Cardiac muscle cell (in vitro differentiated cells and primary cell): ENCODE measurements at regions not wholly inside any gene's neighbourhood (a gene's known extent, or its start where the extent isn't known, plus 50 kb on each side); places are given as distances from the start of the nearest gene placed in this dataset.

Source experiments
- DNase-seq, 2 donors: peaks; one replicate each; pipeline versions ENCODE4 v3.0.0 to v3.0.0-alpha.2; 2010 to 2017; ENCODE audit warnings: low read depth in 1 of 2, low spot score in 1 of 2
- H3K27ac ChIP-seq: fragments of 200-600 bp; sonication (generic); 2 replicates; pipeline ENCODE4 v1.5.1; 2016
- H3K27me3 ChIP-seq: fragments of 200-600 bp; sonication (generic); 2 replicates; pipeline ENCODE4 v1.6.0; 2016; ENCODE audit warnings: control low read depth
- H3K36me3 ChIP-seq: fragments of 200-600 bp; sonication (generic); 2 replicates; pipeline ENCODE4 v1.5.1; 2016; ENCODE audit warnings: control low read depth
- H3K4me1 ChIP-seq: fragments of 200-600 bp; sonication (generic); 2 replicates; pipeline ENCODE4 v1.8.1; 2017; ENCODE audit warnings: low read depth, mild to moderate bottlenecking, mixed run types
- H3K4me3 ChIP-seq: fragments of 200-600 bp; sonication (generic); 2 replicates; pipeline ENCODE4 v1.5.1; 2016; ENCODE audit warnings: mild to moderate bottlenecking
- H3K9me3 ChIP-seq: fragments of 200-600 bp; sonication (generic); 2 replicates; pipeline ENCODE4 v1.5.1; 2017; ENCODE audit warnings: low read depth, mild to moderate bottlenecking, control low read depth
- CTCF ChIP-seq: IDR thresholded peaks from 2 replicates; pipeline ENCODE4 v1.5.1; 2012; ENCODE audit warnings: low read depth, mild to moderate bottlenecking, low read length

- no peak overlapping the region for H3K4me3 ChIP-seq
- DNase-seq, result no peak
- TF ChIP-seq CTCF, result no peak
- H3K27ac ChIP-seq, result no peak overlapping the region
- peaks cover 36% of the 10 kb centered on the region for H3K27me3 ChIP-seq
- no peaks in the 10 kb centered on the region for H3K36me3 ChIP-seq
- no peaks in the 10 kb centered on the region for H3K4me1 ChIP-seq
- no peaks in the 10 kb centered on the region for H3K9me3 ChIP-seq
These were observed 102.4 kb downstream of the WT1 start for GRCh38 chr11:32332990-32333319.

DNA sequence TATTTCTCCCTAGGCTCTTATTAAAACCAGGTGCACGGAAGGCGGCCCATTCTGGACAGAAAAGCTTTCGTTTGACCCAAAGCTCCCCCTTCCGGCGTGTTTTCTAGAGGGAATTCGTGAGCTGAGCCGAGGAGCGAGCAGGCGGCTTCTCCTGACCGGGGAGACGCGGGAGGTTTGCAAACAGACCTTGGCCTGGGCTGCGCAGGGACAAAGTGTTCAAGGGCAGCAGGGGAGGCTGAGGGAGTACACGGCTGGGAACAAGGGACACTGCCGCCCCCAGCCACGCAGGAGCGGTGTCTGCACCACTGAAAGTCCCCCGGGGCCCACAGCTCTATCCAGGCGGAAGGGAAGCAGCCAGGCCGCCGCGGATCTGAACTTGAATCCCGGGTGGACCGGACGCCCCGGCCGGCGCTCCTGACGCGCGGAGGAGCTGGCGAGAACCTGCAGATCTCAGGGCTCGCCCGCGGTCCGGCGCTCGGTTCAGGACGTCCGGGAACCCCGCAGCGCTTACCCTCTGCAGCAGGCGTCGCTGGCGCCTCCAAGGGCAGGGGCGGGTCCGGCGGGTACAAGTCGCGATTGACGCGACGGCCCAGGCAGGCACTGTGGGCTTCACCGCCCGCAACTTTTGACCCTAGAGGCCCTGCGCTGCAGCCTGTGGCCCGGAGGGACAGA, 101.9 kb downstream of the WT1 start:
- DNase-seq, result peak; percentile 38 to 76
- H3K27me3 ChIP-seq, result peaks cover 36% of the 10 kb centered on the region
- peak; percentile 62 for TF ChIP-seq CTCF
- H3K36me3 ChIP-seq, result no peaks in the 10 kb centered on the region
- H3K9me3 ChIP-seq, result no peaks in the 10 kb centered on the region
- no peaks in the 10 kb centered on the region for H3K4me1 ChIP-seq
- no peak overlapping the region for H3K27ac ChIP-seq
- H3K4me3 ChIP-seq, result no peak overlapping the region

- DNase-seq, result no peak
These were observed 100.5 kb downstream of the WT1 start for GRCh38 chr11:32334822-32335221.

More at GRCh38 chr11:32334822-32335221, 100.5 kb downstream of the WT1 start:
- Histone ChIP-seq H3K9me3 (no peaks in the 10 kb centered on the region), H3K27me3 (peaks cover 36% of the 10 kb centered on the region), H3K4me1 (no peaks in the 10 kb centered on the region), H3K36me3 (no peaks in the 10 kb centered on the region), H3K27ac (no peak overlapping the region), H3K4me3 (no peak overlapping the region)
- peak; percentile 23 for TF ChIP-seq CTCF
